ENCODE measurements at regions not wholly inside any gene's neighbourhood (a gene's known extent, or its start where the extent isn't known, plus 50 kb on each side); places are given as distances from the start of the nearest gene placed in this dataset.

DNA sequence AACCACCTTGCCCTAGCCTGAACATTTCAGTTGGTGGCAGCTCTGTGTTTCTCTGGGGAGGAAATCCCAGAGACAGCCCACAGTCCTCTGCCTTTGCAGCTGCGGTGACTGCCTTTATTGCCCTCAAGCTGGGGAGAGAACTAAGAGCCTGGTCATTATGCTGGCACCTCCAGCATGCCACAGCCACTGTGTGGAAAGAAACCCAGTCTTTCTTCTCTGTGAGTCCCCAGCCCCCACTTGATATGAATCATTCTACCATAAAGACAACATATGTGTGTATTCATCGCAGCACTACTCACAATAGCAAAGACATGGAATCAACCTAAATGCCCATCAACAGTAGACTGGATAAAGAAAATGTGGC is 82.3 kb upstream of the RNF217 start:
- TF ChIP-seq, protein P1, sequence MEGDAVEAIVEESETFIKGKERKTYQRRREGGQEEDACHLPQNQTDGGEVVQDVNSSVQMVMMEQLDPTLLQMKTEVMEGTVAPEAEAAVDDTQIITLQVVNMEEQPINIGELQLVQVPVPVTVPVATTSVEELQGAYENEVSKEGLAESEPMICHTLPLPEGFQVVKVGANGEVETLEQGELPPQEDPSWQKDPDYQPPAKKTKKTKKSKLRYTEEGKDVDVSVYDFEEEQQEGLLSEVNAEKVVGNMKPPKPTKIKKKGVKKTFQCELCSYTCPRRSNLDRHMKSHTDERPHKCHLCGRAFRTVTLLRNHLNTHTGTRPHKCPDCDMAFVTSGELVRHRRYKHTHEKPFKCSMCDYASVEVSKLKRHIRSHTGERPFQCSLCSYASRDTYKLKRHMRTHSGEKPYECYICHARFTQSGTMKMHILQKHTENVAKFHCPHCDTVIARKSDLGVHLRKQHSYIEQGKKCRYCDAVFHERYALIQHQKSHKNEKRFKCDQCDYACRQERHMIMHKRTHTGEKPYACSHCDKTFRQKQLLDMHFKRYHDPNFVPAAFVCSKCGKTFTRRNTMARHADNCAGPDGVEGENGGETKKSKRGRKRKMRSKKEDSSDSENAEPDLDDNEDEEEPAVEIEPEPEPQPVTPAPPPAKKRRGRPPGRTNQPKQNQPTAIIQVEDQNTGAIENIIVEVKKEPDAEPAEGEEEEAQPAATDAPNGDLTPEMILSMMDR (IDR thresholded peaks at IDR 0.05; ENCODE audit: low read depth, low read length, missing input control), result no peak
- TF ChIP-seq, protein P2, sequence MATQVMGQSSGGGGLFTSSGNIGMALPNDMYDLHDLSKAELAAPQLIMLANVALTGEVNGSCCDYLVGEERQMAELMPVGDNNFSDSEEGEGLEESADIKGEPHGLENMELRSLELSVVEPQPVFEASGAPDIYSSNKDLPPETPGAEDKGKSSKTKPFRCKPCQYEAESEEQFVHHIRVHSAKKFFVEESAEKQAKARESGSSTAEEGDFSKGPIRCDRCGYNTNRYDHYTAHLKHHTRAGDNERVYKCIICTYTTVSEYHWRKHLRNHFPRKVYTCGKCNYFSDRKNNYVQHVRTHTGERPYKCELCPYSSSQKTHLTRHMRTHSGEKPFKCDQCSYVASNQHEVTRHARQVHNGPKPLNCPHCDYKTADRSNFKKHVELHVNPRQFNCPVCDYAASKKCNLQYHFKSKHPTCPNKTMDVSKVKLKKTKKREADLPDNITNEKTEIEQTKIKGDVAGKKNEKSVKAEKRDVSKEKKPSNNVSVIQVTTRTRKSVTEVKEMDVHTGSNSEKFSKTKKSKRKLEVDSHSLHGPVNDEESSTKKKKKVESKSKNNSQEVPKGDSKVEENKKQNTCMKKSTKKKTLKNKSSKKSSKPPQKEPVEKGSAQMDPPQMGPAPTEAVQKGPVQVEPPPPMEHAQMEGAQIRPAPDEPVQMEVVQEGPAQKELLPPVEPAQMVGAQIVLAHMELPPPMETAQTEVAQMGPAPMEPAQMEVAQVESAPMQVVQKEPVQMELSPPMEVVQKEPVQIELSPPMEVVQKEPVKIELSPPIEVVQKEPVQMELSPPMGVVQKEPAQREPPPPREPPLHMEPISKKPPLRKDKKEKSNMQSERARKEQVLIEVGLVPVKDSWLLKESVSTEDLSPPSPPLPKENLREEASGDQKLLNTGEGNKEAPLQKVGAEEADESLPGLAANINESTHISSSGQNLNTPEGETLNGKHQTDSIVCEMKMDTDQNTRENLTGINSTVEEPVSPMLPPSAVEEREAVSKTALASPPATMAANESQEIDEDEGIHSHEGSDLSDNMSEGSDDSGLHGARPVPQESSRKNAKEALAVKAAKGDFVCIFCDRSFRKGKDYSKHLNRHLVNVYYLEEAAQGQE (IDR thresholded peaks at IDR 0.05), result no peak
- TF ChIP-seq EGR1 (IDR thresholded peaks at IDR 0.05; ENCODE audit: low read depth in 2 of 2) (no peak), TAF1 (conservative IDR thresholded peaks at IDR 0.05) (no peak), YY1 (IDR thresholded peaks at IDR 0.05) (no peak), RAD21 (IDR thresholded peaks at IDR 0.05) (no peak), SP1 (IDR thresholded peaks at IDR 0.05) (no peak), RXRA (IDR thresholded peaks at IDR 0.05) (no peak), JUND (IDR thresholded peaks at IDR 0.05) (no peak)
- TF ChIP-seq, protein P3, sequence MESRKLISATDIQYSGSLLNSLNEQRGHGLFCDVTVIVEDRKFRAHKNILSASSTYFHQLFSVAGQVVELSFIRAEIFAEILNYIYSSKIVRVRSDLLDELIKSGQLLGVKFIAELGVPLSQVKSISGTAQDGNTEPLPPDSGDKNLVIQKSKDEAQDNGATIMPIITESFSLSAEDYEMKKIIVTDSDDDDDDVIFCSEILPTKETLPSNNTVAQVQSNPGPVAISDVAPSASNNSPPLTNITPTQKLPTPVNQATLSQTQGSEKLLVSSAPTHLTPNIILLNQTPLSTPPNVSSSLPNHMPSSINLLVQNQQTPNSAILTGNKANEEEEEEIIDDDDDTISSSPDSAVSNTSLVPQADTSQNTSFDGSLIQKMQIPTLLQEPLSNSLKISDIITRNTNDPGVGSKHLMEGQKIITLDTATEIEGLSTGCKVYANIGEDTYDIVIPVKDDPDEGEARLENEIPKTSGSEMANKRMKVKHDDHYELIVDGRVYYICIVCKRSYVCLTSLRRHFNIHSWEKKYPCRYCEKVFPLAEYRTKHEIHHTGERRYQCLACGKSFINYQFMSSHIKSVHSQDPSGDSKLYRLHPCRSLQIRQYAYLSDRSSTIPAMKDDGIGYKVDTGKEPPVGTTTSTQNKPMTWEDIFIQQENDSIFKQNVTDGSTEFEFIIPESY (IDR thresholded peaks at IDR 0.05), result no peak
- TF ChIP-seq, protein P4, sequence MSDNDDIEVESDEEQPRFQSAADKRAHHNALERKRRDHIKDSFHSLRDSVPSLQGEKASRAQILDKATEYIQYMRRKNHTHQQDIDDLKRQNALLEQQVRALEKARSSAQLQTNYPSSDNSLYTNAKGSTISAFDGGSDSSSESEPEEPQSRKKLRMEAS (IDR thresholded peaks at IDR 0.05), result no peak
- TF ChIP-seq, protein P5, sequence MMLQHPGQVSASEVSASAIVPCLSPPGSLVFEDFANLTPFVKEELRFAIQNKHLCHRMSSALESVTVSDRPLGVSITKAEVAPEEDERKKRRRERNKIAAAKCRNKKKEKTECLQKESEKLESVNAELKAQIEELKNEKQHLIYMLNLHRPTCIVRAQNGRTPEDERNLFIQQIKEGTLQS (IDR thresholded peaks at IDR 0.05), result no peak

Measured in liver (tissue), 3 donors.